GM20000 (cell line): ENCODE measurements at regions not wholly inside any gene's neighbourhood (a gene's known extent, or its start where the extent isn't known, plus 50 kb on each side); places are given as distances from the start of the nearest gene placed in this dataset.

Experiments used
- DNase-seq: peaks from one replicate; pipeline ENCODE4 v3.0.0; 2012; ENCODE audit warnings: low spot score
- TF ChIP-seq, protein P1 (sequence below): IDR thresholded peaks from 2 replicates; pipeline ENCODE4 v1.5.1; 2012; ENCODE audit warnings: mild to moderate bottlenecking, control low read depth; ENCODE audit errors: extremely low read depth, missing control alignments

DNA sequence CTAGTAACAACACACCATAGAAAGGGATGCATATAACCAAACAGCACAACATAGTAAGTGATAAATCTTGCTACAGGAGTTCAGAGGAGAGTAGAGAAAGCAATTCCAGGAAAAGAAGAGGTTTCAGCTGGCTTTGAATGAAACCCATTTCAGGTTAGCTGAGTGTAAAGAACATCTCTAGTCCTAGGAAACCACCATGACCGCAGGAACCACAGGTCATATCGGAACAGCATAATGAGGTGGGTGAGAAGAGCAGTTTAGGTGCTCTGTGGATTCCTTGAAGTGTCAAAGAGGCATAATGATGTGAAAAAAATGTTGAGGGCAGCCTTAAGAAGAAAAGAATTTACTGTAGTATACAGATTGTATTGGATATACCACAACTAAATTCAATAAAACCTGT, 507.5 kb downstream of the MTRR start:
- TF ChIP-seq, protein P1, sequence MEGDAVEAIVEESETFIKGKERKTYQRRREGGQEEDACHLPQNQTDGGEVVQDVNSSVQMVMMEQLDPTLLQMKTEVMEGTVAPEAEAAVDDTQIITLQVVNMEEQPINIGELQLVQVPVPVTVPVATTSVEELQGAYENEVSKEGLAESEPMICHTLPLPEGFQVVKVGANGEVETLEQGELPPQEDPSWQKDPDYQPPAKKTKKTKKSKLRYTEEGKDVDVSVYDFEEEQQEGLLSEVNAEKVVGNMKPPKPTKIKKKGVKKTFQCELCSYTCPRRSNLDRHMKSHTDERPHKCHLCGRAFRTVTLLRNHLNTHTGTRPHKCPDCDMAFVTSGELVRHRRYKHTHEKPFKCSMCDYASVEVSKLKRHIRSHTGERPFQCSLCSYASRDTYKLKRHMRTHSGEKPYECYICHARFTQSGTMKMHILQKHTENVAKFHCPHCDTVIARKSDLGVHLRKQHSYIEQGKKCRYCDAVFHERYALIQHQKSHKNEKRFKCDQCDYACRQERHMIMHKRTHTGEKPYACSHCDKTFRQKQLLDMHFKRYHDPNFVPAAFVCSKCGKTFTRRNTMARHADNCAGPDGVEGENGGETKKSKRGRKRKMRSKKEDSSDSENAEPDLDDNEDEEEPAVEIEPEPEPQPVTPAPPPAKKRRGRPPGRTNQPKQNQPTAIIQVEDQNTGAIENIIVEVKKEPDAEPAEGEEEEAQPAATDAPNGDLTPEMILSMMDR, result no peak
- no peak for DNase-seq

GRCh38 chr5:8381972-8382371, 513.0 kb downstream of the MTRR start:
- DNase-seq, result no peak
- TF ChIP-seq, protein P1, result no peak

DNA sequence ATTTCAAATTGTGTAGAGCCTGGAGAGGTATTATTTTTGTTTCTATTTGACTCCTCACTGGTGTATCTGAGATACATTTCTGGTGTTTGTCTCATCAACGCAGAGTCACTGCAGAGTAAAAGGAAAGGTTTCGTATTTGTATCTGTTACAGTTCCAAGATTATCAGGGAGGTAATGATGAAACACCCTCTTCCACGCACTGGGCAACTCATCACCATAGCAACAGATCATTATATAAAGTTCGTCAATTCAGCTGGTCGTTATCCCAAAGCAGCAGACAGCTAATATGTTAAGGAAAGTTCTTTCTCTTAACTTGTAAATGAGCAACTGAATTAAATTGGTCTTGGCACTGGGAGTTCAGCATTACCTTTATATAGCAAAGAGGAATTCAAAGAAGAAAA, 513.5 kb downstream of the MTRR start:
- TF ChIP-seq, protein P1, result no peak
- DNase-seq, result no peak

GRCh38 chr5:8383616-8384015, 514.7 kb downstream of the MTRR start:
- DNase-seq, result no peak
- TF ChIP-seq, protein P1, result no peak

GRCh38 chr5:8386719-8387288, 517.9 kb downstream of the MTRR start:
- TF ChIP-seq, protein P1, result no peak
- no peak for DNase-seq

- DNase-seq, result no peak
- TF ChIP-seq, protein P1, result no peak
These were observed 523.0 kb downstream of the MTRR start for GRCh38 chr5:8391911-8392310.

DNA sequence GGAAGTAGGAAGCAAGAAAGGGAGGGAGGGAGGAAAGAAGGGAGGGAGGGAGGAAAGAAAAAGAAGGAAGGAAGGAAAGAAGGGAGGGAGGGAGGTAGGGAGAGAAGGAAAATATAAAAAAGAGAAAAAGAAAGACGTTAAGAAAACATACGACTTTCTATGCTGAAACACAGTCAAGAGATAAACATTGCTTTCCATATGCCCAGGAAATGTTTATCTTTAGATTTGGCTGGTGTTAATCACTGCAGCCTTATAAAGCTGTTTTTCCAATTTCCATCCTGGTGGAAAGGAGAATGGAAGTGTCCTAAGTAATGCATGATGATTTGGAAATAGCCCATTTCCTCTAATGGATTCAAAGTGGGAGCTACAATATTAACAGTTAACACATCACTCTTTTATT, 524.3 kb downstream of the MTRR start:
- TF ChIP-seq, protein P1, result no peak
- DNase-seq, result no peak
